ENCODE measurements at regions not wholly inside any gene's neighbourhood (a gene's known extent, or its start where the extent isn't known, plus 50 kb on each side); places are given as distances from the start of the nearest gene placed in this dataset.

GRCh38 chr11:19403196-19403895, 162.6 kb upstream of the E2F8 start:
- DNase-seq = no peak
- H3K27ac ChIP-seq = no peak overlapping the region
- no peaks in the 10 kb centered on the region for H3K36me3 ChIP-seq
- H3K4me3 ChIP-seq = no peak overlapping the region
- 72 to 77% methylated on average over 5 to 7 of the region's 7 CpGs for WGBS, 2 donors
- H3K9me3 ChIP-seq = no peaks in the 10 kb centered on the region
- TF ChIP-seq, protein P1, sequence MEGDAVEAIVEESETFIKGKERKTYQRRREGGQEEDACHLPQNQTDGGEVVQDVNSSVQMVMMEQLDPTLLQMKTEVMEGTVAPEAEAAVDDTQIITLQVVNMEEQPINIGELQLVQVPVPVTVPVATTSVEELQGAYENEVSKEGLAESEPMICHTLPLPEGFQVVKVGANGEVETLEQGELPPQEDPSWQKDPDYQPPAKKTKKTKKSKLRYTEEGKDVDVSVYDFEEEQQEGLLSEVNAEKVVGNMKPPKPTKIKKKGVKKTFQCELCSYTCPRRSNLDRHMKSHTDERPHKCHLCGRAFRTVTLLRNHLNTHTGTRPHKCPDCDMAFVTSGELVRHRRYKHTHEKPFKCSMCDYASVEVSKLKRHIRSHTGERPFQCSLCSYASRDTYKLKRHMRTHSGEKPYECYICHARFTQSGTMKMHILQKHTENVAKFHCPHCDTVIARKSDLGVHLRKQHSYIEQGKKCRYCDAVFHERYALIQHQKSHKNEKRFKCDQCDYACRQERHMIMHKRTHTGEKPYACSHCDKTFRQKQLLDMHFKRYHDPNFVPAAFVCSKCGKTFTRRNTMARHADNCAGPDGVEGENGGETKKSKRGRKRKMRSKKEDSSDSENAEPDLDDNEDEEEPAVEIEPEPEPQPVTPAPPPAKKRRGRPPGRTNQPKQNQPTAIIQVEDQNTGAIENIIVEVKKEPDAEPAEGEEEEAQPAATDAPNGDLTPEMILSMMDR (IDR thresholded peaks at IDR 0.05) = no peak
- no peak for TF ChIP-seq POLR2A (IDR thresholded peaks at IDR 0.05)
- intact Hi-C loops (cut with DNase I) = no loop called here
- H3K4me1 ChIP-seq = peaks cover 0 to 7% (median 0%) of the 10 kb centered on the region in 3 donors
- H3K27me3 ChIP-seq = peaks cover 0 to 23% (median 0%) of the 10 kb centered on the region in 4 donors

DNA sequence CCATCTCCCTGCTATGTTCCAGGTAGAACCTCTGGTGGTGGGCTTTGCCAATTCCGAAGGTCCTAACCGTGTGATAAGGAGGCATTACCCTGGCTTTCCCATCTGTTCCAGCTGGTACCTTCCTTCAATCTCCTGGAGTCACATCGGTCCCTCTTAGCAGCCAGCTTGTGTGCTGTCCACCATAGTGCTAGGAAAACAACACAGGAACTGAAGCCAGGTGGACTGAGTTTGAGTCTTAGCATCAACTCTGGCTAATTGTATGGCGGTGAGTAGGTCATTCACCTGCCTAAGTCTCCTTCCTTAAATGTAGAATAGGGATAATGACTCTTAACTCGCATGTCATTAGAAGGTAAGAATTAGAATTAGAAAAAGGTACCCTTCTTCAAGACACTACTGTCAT, 159.6 kb upstream of the E2F8 start:
- WGBS, 2 donors = 91 to 95% methylated on average over 5 of the region's 5 CpGs
- TF ChIP-seq, protein P1 (IDR thresholded peaks at IDR 0.05) = no peak
- TF ChIP-seq POLR2A (IDR thresholded peaks at IDR 0.05) = no peak
- Histone ChIP-seq H3K4me3 (no peak overlapping the region), H3K4me1 (peaks cover 0 to 7% (median 0%) of the 10 kb centered on the region in 3 donors), H3K36me3 (no peaks in the 10 kb centered on the region), H3K9me3 (no peaks in the 10 kb centered on the region), H3K27ac (no peak overlapping the region), H3K27me3 (peaks cover 0 to 13% (median 0%) of the 10 kb centered on the region in 4 donors)
- no peak for DNase-seq
- intact Hi-C loops (cut with DNase I) = no loop called here

GRCh38 chr11:19398772-19399527, 158.2 kb upstream of the E2F8 start:
- Histone ChIP-seq H3K4me3 (no peak overlapping the region), H3K27me3 (peaks cover 0 to 13% (median 0%) of the 10 kb centered on the region in 4 donors), H3K27ac (peak overlapping the region in 2 of 4 donors; percentile 51 to 59), H3K4me1 (peaks cover 0 to 7% (median 0%) of the 10 kb centered on the region in 3 donors), H3K9me3 (no peaks in the 10 kb centered on the region), H3K36me3 (no peaks in the 10 kb centered on the region)
- WGBS, 2 donors = 28 to 33% methylated on average over 8 to 9 of the region's 9 CpGs
- intact Hi-C loops (cut with DNase I) = no loop called here
- TF ChIP-seq, protein P1 (IDR thresholded peaks at IDR 0.05) = no peak
- TF ChIP-seq POLR2A (IDR thresholded peaks at IDR 0.05) = no peak
- no peak for DNase-seq

DNA sequence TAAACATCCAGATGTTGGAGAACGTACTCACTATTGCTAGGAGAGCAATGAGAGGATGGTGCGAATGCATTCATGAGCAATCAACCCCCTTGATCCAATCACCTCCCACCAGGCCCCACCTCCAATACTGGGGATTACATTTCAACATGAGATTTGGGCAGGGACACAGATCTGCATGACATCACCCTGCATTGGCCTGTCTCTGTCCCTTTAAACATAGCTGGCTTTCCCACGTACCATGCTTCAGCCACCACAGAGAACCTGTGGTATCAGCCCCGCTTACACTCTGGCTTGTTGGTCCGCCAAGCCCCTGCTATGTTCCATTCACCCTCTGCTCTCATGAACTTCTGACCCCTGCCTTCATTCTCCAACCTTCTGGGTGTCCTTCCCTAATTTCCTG, 157.5 kb upstream of the E2F8 start:
- no peak for DNase-seq
- H3K27me3 ChIP-seq = peaks cover 0 to 10% (median 0%) of the 10 kb centered on the region in 4 donors
- H3K36me3 ChIP-seq = no peaks in the 10 kb centered on the region
- intact Hi-C loops (cut with DNase I) = no loop called here
- no peaks in the 10 kb centered on the region for H3K9me3 ChIP-seq
- no peak for TF ChIP-seq POLR2A (IDR thresholded peaks at IDR 0.05)
- TF ChIP-seq, protein P1 (IDR thresholded peaks at IDR 0.05) = no peak
- H3K4me1 ChIP-seq = peaks cover 0 to 7% (median 0%) of the 10 kb centered on the region in 3 donors
- H3K4me3 ChIP-seq = no peak overlapping the region
- peak overlapping the region in 2 of 4 donors; percentile 40 to 59 for H3K27ac ChIP-seq
- WGBS, 2 donors = 69 to 75% methylated on average over 4 to 5 of the region's 5 CpGs

- Histone ChIP-seq H3K4me3 (no peak overlapping the region), H3K36me3 (no peaks in the 10 kb centered on the region), H3K9me3 (no peaks in the 10 kb centered on the region), H3K27me3 (peaks cover 0 to 7% (median 0%) of the 10 kb centered on the region in 4 donors), H3K27ac (no peak overlapping the region), H3K4me1 (peaks cover 0 to 7% (median 0%) of the 10 kb centered on the region in 3 donors)
- no peak for DNase-seq
- TF ChIP-seq POLR2A (IDR thresholded peaks at IDR 0.05) = no peak
- TF ChIP-seq, protein P1 (IDR thresholded peaks at IDR 0.05) = no peak
- WGBS, 2 donors = 59 to 67% methylated on average over 3 of the region's 3 CpGs
- intact Hi-C loops (cut with DNase I) = no loop called here
These were observed 154.3 kb upstream of the E2F8 start for GRCh38 chr11:19395050-19395449.

Data from esophagus squamous epithelium (tissue), 5 donors.